ENCODE measurements at regions not wholly inside any gene's neighbourhood (a gene's known extent, or its start where the extent isn't known, plus 50 kb on each side); places are given as distances from the start of the nearest gene placed in this dataset.
A peak's percentile ranks its signal among the peaks of the same experiment; 100 is the strongest.

- H3K27ac Mint-ChIP-seq = no peak overlapping the region
- TF ChIP-seq CTCF (conservative IDR thresholded peaks at IDR 0.05) = no peak
- H3K4me1 Mint-ChIP-seq (ENCODE audit: unreplicated experiment) = peaks cover 12% of the 10 kb centered on the region
- no peak for DNase-seq (ENCODE audit: extremely low spot score, unreplicated experiment)
- H3K9me3 Mint-ChIP-seq = peaks cover 4% of the 10 kb centered on the region
- no peaks in the 10 kb centered on the region for H3K36me3 Mint-ChIP-seq
- H3K4me3 Mint-ChIP-seq = no peak overlapping the region
- H3K27me3 Mint-ChIP-seq = no peaks in the 10 kb centered on the region
Measured at GRCh38 chr9:86452201-86452828, 98.1 kb upstream of the TUT7 start.

GRCh38 chr9:86449246-86449645 lies 95.0 kb upstream of the TUT7 start:
- Mint-ChIP-seq H3K4me1 (ENCODE audit: unreplicated experiment) (no peaks in the 10 kb centered on the region), H3K4me3 (no peak overlapping the region), H3K27ac (no peak overlapping the region), H3K36me3 (no peaks in the 10 kb centered on the region), H3K9me3 (peaks cover 4% of the 10 kb centered on the region), H3K27me3 (no peaks in the 10 kb centered on the region)
- DNase-seq (ENCODE audit: extremely low spot score, unreplicated experiment) = no peak
- TF ChIP-seq CTCF (conservative IDR thresholded peaks at IDR 0.05) = no peak

- no peaks in the 10 kb centered on the region for H3K4me1 Mint-ChIP-seq (ENCODE audit: unreplicated experiment)
- no peak for DNase-seq (ENCODE audit: extremely low spot score, unreplicated experiment)
Measured at GRCh38 chr9:86445671-86446070, 91.5 kb upstream of the TUT7 start.

GRCh38 chr9:86443992-86444391 lies 89.8 kb upstream of the TUT7 start:
- H3K27ac Mint-ChIP-seq = no peak overlapping the region
- H3K4me3 Mint-ChIP-seq = no peak overlapping the region
- DNase-seq (ENCODE audit: extremely low spot score, unreplicated experiment) = no peak
- no peaks in the 10 kb centered on the region for H3K4me1 Mint-ChIP-seq (ENCODE audit: unreplicated experiment)
- no peaks in the 10 kb centered on the region for H3K27me3 Mint-ChIP-seq
- H3K9me3 Mint-ChIP-seq = no peaks in the 10 kb centered on the region
- no peaks in the 10 kb centered on the region for H3K36me3 Mint-ChIP-seq
- TF ChIP-seq CTCF (conservative IDR thresholded peaks at IDR 0.05) = no peak

More at GRCh38 chr9:86445671-86446070, 91.5 kb upstream of the TUT7 start:
- TF ChIP-seq CTCF (conservative IDR thresholded peaks at IDR 0.05) = no peak
- Mint-ChIP-seq H3K4me3 (no peak overlapping the region), H3K9me3 (peaks cover 4% of the 10 kb centered on the region), H3K36me3 (no peaks in the 10 kb centered on the region), H3K27ac (no peak overlapping the region), H3K27me3 (no peaks in the 10 kb centered on the region)

- Mint-ChIP-seq H3K9me3 (peaks cover 12% of the 10 kb centered on the region), H3K27ac (no peak overlapping the region), H3K36me3 (peaks cover 6% of the 10 kb centered on the region), H3K4me1 (ENCODE audit: unreplicated experiment) (peaks cover 9% of the 10 kb centered on the region), H3K27me3 (no peaks in the 10 kb centered on the region), H3K4me3 (no peak overlapping the region)
- no peak for DNase-seq (ENCODE audit: extremely low spot score, unreplicated experiment)
- TF ChIP-seq CTCF (conservative IDR thresholded peaks at IDR 0.05) = peak; percentile 90
Measured at GRCh38 chr9:86434039-86434726, 80.0 kb upstream of the TUT7 start.
